NCI-H69 (cell line): ENCODE measurements at regions not wholly inside any gene's neighbourhood (a gene's known extent, or its start where the extent isn't known, plus 50 kb on each side); places are given as distances from the start of the nearest gene placed in this dataset.
A peak's percentile ranks its signal among the peaks of the same experiment; 100 is the strongest.

Source experiments
- DNase-seq: peaks from one replicate; lab custom pipeline; 2025; lab: John Stamatoyannopoulos, UW

DNA sequence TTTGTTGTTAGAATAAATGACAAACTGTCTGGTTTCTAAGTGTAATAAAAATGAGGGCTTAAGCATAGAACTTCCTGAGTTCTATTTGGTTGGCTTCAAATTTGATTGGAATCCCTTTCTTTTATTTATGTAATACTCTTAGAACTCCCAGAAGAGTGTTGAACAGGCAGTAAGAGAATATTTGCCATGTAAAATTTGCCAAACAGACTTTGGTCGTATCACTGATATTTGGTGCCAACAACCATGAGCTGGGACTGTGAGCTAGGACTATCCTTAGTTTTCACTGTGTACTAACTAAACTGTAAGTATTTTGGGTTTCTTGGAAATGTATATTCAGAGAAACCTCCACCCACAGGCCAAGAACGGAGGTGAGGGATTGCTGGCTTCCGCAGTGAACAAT is 971.2 kb upstream of the SOX9 start:
- DNase-seq, result no peak

DNA sequence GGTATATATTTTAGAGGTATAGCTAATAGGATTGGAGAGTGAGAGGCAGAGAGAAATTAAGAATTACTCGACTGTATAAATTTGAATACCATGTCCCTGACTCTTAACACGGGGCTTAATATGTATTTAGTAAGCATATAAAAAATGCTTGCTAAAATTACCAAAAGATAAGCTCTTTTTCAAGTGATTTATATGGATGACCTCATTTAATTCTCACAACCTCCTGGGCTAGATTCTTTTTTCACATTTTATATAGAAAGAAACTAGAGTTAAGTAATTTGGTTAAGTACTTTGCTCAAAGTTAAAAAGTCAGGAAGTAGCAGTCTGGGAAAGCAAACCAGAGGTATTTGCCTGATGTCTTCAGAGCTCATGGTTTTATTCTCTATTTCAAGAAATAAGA is 963.5 kb upstream of the SOX9 start:
- DNase-seq, result no peak

DNA sequence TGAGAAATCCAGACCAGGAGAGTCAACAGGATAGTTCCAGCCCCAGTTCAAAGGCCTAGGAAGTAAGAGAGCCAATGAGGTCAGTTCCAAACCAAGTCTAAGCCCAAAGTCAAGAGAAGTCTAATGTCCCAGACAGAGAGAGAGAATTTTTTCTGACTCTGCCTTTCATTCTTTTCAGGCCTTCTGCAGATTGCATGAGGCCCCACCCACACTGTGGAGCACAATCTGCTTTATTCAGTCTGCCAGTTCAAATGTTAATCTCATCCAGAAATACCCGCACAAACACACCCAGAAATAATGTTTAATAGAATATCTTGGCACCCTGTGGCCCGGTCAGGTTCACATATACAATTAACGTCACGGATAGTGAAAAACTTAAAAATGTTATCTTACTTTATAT is 962.4 kb upstream of the SOX9 start:
- DNase-seq, result no peak

DNA sequence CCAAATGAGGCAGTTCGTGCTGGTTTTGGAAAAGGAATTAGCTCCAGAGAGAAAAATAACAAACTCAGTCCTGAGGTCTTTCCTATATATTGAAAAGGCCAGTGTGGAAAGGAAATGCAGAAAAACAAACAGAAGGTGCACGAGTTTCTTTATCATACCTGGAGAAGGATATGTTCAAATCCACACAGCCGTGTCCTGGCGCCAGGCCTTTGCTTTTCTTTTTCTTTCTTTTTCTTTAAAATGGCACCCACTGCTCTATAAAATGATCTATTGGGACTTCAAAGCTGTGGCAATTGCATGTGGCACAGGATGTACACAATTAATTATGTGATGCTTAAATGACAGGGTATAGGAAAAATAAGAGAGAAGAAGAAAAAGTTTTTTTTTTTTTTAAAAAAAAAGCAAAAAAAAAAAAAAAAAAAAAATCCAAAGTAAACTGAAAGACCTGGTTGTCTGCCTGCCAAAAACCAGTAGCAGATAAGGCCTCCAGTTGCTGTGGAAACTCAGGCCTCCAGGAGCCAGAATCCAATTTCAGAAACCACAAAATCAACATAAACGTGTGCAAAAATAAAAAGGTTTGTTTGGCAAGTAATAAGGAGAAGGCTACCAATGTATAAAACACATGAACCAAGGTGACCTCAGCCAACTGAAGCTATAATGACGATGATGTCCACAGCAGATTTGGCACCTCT is 957.6 kb upstream of the SOX9 start:
- peak; percentile 99 for DNase-seq

DNA sequence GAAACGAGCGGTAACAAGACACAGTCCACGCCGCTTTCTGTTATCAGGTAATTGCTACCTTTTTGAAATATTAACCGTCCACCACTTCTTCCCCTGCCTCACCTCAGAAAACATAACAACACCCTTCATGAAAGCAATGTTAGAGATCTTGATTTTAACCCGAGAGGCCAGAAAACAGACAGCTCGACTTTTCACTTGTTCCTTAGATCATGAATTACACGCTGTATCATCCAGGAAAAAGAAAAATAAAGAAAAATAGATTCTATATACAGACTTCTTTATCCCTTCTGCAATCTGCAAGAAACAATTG is 957.1 kb upstream of the SOX9 start:
- no peak for DNase-seq

DNA sequence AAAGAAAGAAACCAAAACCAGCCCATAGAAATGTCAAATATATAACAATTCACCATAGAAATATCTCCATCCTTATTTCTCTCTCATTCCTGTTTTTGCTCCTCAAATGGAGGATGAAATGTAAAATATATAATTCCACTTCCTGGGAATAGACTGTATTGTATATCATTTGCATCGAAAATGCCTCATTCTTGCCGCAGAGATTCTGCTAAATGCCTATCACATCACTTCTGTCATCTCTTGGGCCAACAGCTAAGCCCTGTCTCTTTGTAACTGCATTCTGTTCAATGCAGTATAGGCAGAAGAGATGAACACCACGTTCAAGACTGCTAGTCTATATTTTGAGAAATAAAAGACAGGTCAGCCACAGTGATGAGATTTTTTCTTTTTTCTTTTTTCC is 956.3 kb upstream of the SOX9 start:
- DNase-seq, result peak; percentile 64

DNA sequence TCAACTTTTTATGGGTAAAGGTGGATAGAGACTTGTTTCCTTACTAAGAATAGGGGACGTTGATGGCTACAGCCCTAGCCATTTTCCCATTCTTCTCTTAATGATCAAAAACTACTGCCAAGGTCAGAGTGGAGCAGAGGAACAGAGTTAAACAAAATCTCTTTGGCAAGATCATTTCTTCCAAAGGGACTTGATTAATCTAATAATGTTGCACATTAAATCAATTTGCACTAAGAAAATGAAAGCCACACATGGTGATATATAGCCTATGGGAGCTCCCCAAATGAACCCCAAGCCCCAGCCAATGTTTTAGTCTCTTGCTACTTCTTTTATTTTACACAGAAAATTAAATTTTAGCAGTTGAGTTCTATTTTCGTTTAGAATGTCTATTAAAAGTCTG is 954.5 kb upstream of the SOX9 start:
- DNase-seq, result no peak

DNA sequence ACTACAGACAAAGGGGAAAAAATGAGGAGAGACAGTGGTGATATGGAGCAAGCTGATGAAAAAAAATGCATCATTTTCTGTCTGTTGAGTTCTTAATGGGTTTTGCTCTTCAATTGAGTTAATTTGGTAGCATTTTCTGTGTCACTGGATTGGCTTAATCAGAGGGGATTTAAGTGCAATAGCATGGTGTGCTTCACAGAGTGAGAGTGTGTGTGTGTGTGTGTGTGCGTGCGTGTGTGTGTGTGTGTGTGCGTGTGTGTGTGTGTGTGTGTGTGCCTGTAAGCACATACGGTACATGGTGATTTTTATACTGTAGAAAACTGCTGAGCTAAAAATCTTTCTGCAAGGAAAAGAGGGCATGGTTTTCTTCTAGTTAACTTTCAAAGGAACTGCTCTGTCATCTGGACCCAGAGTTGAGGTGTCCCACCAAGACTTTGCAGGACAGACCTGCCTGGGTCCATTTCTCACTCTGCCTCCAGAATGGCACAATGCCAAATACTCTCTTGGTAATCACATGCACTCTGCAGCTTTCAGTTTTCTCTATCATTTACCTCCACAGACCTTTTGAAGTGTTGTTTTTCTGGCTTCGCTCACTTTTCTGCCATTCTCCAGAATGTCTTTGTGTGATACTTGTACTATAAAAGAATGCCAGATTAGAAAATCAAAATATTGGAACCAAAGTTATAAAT is 952.6 kb upstream of the SOX9 start:
- DNase-seq, result peak; percentile 57

DNA sequence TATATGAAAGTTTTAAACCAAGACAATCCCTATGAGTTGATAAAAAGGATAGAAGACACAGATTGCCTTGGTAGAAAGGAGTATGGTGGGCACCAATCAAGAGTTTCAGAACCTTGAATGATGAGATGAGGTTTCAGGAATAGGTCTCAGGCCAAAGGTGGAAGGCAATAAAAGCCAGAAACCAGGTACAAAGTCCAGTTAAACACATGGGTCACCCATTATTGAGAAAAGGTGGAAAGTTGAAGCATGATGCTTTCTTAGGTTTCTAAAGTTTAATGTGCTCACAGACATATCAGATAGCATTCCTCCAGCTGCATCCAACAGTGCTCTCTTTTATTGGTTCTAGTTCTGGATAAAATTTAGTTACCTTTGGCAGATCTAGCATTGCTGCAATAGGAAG is 950.8 kb upstream of the SOX9 start:
- no peak for DNase-seq

DNA sequence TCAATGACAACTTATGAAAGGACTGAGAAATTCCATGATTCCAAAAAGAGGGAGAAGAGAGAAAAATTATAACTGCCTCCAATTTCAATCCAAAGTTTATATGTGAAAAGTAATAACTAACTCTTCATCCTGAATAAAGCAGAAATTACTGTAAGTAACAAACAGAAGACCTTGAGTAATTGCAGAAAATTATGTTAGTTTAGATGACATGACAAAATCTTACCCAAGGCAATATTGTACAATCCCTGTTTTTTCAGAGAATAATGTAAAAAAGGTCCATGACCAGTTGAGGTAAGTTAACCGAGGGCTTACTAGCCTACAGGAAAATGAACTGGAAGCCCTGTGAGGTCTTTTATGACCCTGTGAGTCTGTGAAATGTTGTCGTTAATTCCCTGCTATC is 949.5 kb upstream of the SOX9 start:
- no peak for DNase-seq

DNA sequence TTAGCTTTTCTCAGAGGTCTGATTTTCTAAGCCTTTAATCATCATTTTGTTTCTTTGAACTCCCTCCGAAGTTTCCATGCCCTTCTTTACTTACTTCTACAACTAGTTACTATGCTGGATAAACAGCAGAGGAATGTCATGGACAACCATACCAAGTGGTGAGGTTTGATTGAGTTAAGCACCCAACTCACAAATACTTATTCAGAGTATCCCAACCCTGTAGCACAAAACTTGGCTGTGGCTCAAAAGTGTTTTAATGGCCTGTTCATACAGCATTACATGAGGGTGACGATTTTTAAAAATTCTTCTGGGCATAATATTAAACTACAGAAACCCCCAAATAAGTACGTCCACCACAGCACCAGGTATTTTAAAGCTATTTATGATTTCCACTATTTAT is 946.8 kb upstream of the SOX9 start:
- DNase-seq, result no peak

DNA sequence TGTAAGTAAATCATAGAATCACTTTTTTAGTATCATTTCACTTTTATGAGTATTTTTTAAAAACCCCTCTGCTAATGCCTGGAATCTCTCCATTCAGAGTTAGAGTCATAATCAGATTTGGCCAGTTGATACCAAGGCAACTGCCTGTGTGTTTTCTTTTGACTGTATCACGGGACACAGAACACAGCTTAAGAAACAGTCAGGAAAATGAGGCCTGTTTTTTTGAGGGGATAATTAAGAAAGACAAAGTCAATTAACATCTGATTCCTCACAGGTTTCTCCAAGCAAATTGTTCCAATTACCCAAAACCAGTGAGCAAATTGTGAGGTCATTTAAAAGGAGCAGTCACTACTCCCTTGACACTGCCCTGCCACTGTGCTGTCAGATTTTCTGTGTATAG is 944.5 kb upstream of the SOX9 start:
- DNase-seq, result peak; percentile 39

DNA sequence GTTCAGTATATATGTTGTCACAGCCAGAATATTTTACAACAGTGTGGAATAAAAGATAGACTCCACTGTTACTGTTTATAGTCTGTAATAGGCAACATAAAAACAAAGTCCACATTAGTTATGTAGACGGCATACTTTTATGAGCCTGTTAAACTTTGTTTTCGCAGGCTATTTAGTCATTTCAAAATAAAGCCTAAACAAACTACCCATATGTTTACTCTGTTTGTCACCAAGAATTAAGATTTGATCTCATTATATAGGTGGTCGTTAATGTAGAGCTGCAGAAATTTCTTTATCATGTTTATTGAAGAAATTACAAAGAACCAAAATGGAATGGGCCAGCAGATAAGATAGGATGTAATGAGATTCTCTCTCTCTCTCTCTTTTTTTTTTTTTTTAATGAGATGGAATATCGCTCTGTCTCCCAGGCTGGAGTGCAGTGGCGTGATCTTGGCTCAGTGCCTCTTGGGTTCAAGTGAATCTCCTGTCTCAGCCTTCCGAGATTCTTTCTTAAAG is 943.8 kb upstream of the SOX9 start:
- DNase-seq, result no peak

DNA sequence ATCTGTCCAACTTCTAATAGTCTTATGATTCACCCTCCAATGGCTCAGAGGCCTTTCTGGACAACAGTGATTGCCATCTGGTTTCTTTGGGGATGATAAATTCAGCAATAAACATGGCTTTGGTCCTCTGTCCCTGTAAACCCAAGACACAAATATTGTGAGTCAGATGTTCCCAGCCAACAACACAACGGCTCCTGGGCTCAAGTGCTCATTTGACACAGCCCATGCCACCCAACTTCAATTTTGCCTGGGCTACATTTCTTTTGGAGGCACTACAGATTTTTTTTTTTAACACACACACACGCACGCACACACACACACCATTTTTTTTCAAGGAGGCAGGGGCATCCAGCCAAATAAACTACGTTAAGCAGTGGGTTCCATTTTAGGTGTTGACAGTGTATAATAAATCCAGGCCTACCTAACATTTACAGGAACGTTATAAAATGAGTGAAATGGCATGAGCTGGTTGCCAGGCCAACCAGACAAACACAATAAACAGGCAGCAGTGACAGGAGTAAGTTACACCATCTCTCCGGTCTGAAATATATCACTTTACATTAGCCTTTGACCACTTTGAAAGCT is 939.9 kb upstream of the SOX9 start:
- peak; percentile 83 for DNase-seq

DNA sequence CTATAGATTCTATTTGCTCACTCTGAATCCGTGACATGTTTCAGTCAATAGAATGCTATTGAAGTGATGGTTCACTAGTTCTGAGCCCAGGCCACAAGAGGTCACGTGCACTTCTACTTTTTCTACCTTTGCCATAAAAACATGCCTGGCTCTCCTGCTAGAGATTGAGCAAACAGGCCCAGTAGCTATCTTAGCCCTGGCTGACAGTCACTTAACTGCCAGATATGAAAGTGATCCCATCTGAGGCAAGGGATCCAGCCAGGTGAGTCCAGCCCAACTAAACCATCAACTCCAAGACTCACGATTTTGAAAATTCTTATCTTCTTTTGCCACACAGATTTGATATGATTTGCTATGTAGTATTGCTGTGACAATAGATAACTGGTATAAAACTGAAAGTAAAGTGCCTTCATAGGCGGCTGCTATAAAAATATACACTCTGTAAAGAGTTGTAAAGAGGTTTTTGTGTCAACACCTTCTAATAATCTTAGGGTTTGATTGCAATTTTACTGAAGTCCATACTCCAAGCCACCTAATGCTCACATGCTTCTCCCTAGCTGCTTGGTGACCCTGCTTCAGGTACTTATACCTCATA is 937.7 kb upstream of the SOX9 start:
- DNase-seq, result no peak

DNA sequence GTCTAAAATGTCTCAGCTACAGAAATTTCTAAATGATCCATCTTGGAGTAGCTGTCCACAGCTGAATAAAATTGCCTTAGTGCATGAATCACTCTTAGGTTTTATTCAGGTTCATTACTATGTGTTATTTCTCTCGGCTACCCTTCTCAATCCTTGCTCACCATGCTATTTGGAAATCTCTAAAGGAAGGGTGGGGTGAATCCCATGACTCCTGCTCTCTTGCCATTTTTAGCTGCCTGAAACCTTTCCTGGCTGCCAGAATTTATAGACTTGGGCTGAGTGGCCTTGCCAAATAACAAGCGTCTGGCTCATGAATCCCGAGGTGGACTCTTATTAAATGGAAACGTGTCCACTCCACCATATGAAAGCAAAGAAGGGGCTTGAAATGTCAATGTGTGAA is 936.1 kb upstream of the SOX9 start:
- DNase-seq, result no peak

DNA sequence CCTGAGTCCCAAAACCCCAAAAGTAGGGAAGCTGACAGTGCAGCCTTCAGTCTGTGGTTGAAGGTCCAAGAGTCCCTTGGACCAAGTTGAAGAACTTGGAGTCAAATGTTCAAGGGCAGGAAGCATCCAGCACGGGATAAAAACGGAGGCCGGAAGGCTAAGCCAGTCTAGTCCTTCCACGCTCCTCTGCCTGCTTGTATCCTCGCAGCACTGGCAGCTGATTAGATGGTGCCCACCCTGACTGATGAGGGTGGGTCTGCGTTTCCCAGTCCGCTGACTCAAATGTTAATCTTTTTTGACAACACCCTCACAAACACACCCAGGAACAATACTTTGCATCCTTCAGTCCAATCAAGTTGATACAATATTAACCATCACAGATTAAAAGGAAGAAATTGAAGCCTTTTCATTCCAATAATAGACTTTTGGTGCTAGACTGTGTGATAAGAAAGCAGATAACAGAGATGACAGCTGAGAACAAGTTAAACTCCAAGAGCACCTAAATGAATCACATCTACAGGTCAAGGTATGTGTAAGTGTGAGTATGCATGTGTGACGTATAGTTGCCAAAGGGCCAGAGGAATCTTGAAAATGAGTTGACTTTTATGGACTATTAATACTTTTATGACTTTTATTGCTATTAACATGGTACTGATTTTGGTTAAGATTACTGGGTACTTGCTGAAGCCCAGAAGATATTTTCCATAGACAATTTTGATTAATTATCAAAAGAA is 933.5 kb upstream of the SOX9 start:
- no peak for DNase-seq

DNA sequence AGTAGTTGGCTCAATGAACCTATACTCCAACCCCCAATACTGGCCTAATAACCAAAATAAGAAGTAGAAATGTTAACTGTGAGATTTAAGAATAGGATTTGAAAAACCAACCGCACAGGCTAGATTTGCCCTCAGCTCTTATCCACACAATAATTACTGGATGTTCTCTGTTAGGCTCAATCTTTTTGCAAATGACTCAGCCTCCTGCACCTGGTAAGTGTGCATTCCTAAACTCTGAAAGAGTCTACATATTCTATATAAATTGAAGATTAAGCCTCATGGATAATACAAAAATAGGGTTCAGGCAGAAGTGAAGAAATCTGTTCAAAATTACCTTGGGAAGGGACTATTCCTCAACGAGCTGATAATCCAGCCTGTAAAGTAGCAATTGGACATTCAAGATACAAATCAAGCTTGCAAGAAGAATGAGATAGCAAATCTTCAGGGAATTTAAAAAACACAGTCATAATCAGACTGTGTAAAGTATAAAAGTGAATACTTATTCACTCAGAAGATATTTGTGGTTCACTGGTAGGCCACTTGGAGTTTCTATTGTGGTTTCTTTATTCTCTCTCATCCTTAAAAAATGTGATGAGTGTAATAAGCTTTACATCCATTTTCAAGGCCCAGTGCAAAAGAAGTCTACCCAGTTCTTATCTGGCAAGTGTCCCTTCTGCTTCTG is 931.9 kb upstream of the SOX9 start:
- no peak for DNase-seq

DNA sequence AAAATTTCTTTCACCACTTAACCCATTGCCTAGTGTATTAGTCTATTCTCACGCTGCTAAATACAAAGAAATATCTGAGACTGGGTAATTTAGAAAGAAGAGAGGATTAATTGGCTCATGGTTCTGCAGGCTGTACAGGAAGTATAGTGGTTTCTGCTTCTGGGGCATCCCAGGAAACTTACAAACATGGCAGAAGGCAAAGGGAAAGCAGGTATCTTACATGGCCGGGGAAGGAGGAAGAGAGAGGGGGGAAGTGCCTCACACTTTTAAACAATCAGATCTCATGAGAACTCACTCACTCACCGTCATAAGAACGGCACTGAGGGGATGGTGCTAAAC is 931.4 kb upstream of the SOX9 start:
- no peak for DNase-seq

DNA sequence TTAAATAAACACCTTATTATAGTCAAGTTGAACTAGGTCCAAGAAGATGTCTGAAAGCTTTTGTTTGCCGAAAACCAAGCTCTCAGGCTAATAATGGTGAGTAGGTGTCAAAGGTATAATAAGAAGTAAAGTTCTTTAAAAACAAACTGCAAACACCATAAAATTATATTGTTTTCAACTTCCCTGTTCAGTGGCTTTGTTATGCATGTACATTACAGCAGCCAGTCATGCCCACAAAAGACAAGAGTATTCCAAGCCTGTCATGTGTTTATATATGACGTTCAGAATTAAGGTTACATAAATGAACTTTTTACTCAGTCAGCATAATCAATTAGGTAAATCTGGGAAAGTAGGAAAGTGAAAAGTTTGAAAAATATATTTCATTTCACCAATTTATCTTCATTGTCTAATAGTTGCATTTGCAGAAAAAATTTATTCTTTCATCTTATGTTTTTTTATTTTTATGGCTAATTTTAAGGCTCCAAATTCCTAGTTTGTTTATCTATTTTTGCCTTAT is 928.7 kb upstream of the SOX9 start:
- DNase-seq, result peak; percentile 24

DNA sequence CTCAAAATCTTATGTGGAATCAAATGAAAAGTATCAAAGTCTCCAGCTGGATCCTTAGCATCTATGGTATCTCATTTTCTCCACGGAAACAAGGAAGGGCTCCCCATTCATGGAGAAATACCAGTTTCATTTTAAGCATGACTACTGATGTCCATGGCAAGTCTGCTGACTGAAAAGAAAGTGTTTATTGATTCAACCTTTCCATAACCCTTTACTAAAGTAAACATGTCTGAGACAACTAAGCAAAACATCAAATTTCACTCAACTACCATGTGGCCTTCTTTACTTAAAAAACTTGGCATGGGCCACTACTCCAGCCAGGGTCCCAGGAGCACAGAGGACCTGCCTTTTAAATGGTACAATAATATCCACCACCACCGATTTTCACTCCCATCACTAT is 928.0 kb upstream of the SOX9 start:
- DNase-seq, result peak; percentile 47

DNA sequence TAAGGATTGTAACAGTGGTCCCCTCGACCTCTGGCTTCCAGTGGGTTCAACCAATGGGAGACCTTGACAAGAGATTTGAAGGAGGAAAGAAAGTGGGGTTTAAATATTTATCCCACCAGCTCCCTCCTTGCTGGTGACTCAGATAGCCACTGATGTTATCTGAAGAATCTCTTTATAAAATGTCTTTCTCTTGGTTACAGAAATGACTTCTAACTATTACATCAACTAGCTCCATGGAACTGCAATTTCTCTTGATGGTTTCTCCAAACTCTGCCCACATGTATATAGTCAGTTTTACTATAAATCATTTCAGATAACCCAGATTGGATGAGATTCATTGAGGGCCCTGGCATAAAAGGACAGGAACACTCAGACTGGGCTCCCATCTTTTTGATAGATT is 920.2 kb upstream of the SOX9 start:
- no peak for DNase-seq
